Thoracic aorta (tissue), 2 donors: ENCODE measurements at regions not wholly inside any gene's neighbourhood (a gene's known extent, or its start where the extent isn't known, plus 50 kb on each side); places are given as distances from the start of the nearest gene placed in this dataset.

Experiments
- ATAC-seq: fragments of 150-250 bp; one replicate; pipeline ENCODE4 v1.8.0; 2017; ENCODE audit warnings: low read depth; ENCODE audit not compliant: insufficient number of reproducible peaks, low FRiP score
- DNase-seq: peaks from one replicate; pipeline ENCODE4 v3.0.0-alpha.2; 2020; ENCODE audit warnings: low spot score
- H3K27ac ChIP-seq, 2 donors: fragments of 200-600 bp; sonication (generic); 1 replicate in 1 of 2; 2 replicates in 1 of 2; pipeline ENCODE4 v1.5.1; 2016; ENCODE audit warnings: mild to moderate bottlenecking in 2 of 2, moderate library complexity in 2 of 2
- H3K27me3 ChIP-seq: fragments of 200-600 bp; sonication (generic); replicated peaks from 2 replicates; pipeline ENCODE4 v1.6.0; 2016; ENCODE audit warnings: mild to moderate bottlenecking; ENCODE audit not compliant: insufficient read depth
- H3K36me3 ChIP-seq: fragments of 200-600 bp; sonication (generic); one replicate; pipeline ENCODE4 v1.5.1; 2016
- H3K4me1 ChIP-seq, 2 donors: fragments of 200-600 bp; sonication (generic); 1 replicate in 1 of 2; 2 replicates in 1 of 2; pipeline versions ENCODE4 v1.5.1 to v1.6.0; 2016; ENCODE audit warnings: low read depth in 2 of 2, mild to moderate bottlenecking in 1 of 2; ENCODE audit not compliant: control insufficient read depth in 1 of 2
- H3K4me3 ChIP-seq: fragments of 200-600 bp; sonication (generic); 2 replicates; pipeline ENCODE4 v1.5.1; 2016; ENCODE audit warnings: mild to moderate bottlenecking
- H3K9me3 ChIP-seq: fragments of 200-600 bp; sonication (generic); 2 replicates; pipeline ENCODE4 v1.5.1; 2016
- TF ChIP-seq, protein P1 (sequence below): fragments of 200-600 bp; sonication (generic); IDR thresholded peaks from one replicate; pipeline ENCODE4 v1.5.1; 2019; ENCODE audit warnings: antibody characterized with exemption

DNA sequence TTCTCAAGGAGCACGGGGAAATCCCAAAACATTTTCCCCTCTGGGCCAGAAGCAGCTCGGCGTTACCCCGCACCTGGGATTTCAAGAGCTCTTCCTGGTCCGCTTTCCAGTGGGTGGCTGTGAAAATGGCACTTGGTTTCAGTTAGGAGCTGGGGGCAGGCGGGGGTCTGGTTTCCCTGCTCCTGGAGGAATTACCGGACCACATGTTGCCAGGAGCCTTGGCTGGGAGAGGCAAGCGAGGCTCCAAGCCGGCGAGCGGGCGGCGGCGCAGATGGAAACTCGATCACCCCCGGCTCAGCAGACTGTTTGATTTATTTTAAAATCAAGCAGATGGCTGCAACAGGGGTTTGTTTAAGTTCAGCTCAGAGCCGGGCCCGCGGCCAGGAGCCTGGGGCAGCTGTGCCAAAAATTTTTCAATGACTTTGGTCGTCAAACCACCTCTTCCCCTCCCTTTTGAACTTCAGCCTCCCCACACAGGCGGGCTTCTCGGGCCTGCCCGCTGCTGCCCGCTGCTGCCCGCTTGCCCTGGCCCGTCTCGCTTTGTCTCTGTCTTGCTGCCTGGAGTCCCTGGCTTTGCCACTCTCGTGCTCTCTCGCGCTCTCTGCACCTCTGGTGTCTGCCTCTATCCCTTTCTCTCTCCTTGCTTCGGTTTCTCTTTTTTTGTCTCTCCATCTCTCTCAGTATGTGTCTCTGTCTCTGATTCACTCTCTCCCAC, 108.0 kb upstream of the CIBAR2 start:
- Histone ChIP-seq H3K4me3 (peak overlapping the region; percentile 69), H3K36me3 (no peaks in the 10 kb centered on the region), H3K4me1 (peaks cover 7 to 16% of the 10 kb centered on the region in 2 donors), H3K27ac (peak overlapping the region; percentile 56 to 73), H3K9me3 (no peaks in the 10 kb centered on the region), H3K27me3 (no peaks in the 10 kb centered on the region)
- TF ChIP-seq, protein P1, sequence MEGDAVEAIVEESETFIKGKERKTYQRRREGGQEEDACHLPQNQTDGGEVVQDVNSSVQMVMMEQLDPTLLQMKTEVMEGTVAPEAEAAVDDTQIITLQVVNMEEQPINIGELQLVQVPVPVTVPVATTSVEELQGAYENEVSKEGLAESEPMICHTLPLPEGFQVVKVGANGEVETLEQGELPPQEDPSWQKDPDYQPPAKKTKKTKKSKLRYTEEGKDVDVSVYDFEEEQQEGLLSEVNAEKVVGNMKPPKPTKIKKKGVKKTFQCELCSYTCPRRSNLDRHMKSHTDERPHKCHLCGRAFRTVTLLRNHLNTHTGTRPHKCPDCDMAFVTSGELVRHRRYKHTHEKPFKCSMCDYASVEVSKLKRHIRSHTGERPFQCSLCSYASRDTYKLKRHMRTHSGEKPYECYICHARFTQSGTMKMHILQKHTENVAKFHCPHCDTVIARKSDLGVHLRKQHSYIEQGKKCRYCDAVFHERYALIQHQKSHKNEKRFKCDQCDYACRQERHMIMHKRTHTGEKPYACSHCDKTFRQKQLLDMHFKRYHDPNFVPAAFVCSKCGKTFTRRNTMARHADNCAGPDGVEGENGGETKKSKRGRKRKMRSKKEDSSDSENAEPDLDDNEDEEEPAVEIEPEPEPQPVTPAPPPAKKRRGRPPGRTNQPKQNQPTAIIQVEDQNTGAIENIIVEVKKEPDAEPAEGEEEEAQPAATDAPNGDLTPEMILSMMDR = no peak
- no peak for DNase-seq
- peak; percentile 24 for ATAC-seq

DNA sequence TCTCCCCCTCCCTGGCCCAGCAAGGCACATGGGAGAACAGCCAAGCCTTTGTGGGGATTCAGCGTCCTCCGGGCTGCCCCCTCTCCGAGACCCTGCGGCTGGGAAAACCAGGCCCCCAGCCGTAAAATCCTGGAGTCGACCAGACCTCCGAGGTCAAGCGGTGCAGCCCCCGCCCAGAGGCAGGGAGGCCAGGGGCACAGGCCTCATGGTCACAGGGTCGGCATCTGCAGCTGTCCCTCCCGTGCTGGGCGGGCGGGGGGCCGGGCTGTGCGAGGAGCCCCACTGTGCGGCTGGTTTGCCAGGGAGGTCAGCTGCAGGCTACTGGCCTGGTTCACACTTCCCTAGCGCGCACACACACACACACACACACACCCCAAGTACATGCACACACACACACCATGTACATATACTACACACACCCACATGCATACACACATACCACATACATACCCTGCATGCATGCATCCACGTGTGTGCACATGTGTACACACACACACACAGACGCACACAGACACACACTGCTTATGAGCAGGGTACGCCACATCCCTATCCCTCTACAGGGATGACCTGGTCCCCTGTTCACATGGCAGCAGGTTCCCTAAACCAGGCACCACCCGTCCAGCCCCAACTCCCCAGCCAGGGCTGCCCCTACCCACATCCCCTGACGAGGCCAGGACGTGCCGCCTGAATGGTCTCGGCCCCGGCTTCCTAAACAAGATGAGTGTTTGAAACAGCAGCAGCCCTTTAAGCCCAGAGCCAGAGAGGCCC, 108.9 kb upstream of the CIBAR2 start:
- H3K27me3 ChIP-seq = no peaks in the 10 kb centered on the region
- no peak for ATAC-seq
- H3K4me1 ChIP-seq = peaks cover 7 to 16% of the 10 kb centered on the region in 2 donors
- H3K4me3 ChIP-seq = no peak overlapping the region
- H3K27ac ChIP-seq = no peak overlapping the region
- H3K9me3 ChIP-seq = no peaks in the 10 kb centered on the region
- no peaks in the 10 kb centered on the region for H3K36me3 ChIP-seq
- TF ChIP-seq, protein P1 = no peak
- no peak for DNase-seq

DNA sequence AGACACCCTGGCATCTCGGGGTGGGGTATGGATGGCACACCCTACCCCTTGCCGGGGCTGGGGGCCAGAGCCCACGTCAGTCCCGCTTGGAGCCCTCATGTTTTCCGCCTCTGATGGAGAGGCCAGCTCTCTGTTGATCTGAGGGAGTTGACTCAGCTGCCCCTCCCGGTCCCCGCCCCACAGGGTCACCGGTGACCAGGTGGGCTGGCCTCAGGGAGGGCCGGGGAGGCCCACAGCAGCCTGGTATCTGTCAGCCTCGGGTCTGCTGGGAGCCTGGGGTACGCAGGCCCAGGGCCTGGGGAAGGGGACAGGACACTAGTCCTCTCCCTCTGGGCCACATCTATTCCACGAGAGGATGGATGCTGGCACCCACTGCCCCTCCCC, 109.5 kb upstream of the CIBAR2 start:
- Histone ChIP-seq H3K36me3 (no peaks in the 10 kb centered on the region), H3K27me3 (no peaks in the 10 kb centered on the region), H3K4me3 (no peak overlapping the region), H3K4me1 (peaks cover 7 to 16% of the 10 kb centered on the region in 2 donors), H3K9me3 (no peaks in the 10 kb centered on the region), H3K27ac (no peak overlapping the region)
- TF ChIP-seq, protein P1 = no peak
- DNase-seq = no peak
- ATAC-seq = no peak

DNA sequence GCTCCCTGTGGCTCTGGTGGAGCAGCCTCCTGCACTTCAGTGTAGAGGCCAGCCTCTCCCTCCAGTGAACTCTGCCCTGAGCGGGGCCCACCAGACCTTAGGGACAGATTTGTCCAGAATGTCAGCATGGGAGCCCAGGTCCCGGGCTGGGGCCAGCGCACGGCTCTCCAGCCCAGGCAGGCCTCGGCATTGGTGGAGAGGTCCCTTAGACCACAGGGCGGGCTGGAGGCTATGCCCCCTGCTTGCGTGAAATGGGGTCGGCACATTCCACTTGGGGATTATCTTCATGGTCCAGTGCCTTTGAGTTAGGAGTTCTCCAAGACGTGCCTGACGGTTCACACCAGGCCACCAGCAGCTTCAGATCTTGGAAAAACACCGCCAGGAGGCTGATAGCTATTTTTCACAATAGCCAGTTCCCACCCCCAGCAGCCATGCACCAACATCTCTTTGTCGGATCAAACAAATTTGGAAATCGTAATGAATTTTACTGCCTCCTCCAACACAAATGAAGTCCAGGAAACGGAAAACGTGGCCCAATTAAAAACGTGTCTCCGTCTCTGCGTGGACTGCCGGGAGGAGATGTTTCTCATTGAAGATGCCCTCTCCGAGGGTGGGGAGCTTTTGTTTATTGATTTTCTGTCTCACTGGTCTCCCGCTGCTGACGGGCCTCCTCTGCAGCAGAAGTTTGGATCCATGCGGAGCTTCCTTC, 110.0 kb upstream of the CIBAR2 start:
- Histone ChIP-seq H3K4me3 (no peak overlapping the region), H3K27me3 (no peaks in the 10 kb centered on the region), H3K4me1 (peaks cover 7 to 17% of the 10 kb centered on the region in 2 donors), H3K27ac (no peak overlapping the region), H3K36me3 (no peaks in the 10 kb centered on the region), H3K9me3 (no peaks in the 10 kb centered on the region)
- ATAC-seq = no peak
- no peak for DNase-seq
- TF ChIP-seq, protein P1 = no peak

DNA sequence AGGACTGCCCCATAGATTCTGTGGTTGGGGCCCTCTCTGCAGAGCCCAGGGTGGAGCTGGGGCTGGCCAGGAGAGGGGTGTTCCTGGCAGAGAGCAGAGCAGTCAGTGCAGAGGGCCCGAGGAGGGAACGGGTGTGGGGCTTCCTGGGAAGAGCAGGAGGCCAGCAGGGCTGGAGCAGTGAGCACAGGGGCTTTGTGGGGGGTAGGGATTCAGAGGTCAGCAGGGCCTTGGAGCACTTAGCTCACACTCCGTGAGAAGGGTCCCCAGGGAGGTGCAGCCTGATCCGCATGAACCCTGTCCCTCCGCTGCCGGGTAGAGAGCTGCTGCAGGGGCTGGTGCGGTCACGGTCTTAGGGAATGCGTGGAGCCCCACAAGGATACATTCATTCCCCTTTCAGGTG, 113.0 kb upstream of the CIBAR2 start:
- no peaks in the 10 kb centered on the region for H3K36me3 ChIP-seq
- ATAC-seq (no peak), DNase-seq (no peak)
- H3K27me3 ChIP-seq = no peaks in the 10 kb centered on the region
- H3K4me3 ChIP-seq = no peak overlapping the region
- peaks cover 0 to 18% of the 10 kb centered on the region in 2 donors for H3K4me1 ChIP-seq
- TF ChIP-seq, protein P1 = no peak
- H3K9me3 ChIP-seq = no peaks in the 10 kb centered on the region
- H3K27ac ChIP-seq = no peak overlapping the region
